ENCODE measurements at regions not wholly inside any gene's neighbourhood (a gene's known extent, or its start where the extent isn't known, plus 50 kb on each side); places are given as distances from the start of the nearest gene placed in this dataset.

DNA sequence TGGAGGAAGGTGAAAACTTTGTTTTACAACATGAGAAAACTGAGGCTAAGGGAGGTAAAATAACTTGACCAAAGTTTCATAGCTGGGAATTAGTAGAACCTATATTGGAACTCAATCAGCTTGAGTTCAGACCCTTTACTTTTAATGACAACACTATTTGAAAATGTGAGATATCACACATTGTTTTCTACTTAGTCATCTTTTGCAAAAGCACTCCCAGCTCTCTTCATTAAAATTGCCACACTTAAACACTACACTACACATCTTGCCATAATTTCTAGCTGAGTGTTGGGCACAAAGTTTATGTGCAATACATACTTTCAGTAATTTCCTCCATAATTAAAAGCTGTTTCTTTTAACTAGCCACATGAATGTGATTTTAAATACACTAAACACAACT lies 230.4 kb upstream of the DCBLD2 start:
- no peak for ATAC-seq

DNA sequence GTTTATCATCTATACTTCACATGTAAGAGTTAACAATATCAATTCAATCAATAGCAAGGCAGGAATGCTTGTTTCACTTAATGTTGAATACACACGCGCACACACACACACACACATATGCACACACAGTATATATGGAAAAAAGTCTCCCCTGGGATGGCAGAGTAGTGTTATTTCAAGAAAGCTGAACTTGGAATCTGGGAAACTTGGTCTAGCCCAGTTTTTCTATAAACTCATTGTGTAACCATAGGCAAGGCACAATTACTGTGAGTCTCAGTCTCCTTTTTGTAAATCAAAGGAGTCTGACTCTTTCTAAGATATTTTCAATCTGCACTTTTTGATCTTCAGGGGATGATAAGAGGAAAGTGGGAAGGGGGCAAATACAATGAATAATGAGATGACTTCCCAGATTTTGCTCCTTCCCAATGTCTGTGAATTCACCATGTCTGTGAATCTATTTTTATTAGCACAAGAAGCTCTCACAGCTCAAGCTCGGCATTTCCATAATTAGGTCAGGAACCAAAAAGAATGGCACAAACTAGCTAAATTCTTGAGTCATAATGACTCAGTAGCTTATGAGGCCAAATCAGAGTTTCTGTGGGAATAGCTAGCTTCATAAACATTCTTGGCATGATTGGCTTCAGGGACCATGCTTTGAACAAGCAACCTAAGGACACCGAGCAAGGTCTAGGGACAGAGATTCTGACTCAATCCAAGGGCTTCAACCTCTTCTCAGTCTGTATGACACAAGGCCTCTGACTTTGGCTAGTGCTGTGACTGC lies 227.4 kb upstream of the DCBLD2 start:
- peak; percentile 86 for ATAC-seq
- no peak for TF ChIP-seq ZNF8 (CRISPR knock-in tag; IDR thresholded peaks at IDR 0.05)
- no peak for TF ChIP-seq ZNF70 (CRISPR knock-in tag; IDR thresholded peaks at IDR 0.05)
- TF ChIP-seq ESRRG (CRISPR knock-in tag; IDR thresholded peaks at IDR 0.05): no peak
- no peak for TF ChIP-seq ZNF565 (CRISPR knock-in tag; conservative IDR thresholded peaks at IDR 0.05; ENCODE audit: low read depth)
- no peak for TF ChIP-seq CSDC2 (CRISPR knock-in tag; IDR thresholded peaks at IDR 0.05)
- no peak for TF ChIP-seq BACH2 (CRISPR knock-in tag; IDR thresholded peaks at IDR 0.05; ENCODE audit: borderline replicate concordance)
- TF ChIP-seq RARB (CRISPR knock-in tag; IDR thresholded peaks at IDR 0.05): no peak
- TF ChIP-seq, protein P1, sequence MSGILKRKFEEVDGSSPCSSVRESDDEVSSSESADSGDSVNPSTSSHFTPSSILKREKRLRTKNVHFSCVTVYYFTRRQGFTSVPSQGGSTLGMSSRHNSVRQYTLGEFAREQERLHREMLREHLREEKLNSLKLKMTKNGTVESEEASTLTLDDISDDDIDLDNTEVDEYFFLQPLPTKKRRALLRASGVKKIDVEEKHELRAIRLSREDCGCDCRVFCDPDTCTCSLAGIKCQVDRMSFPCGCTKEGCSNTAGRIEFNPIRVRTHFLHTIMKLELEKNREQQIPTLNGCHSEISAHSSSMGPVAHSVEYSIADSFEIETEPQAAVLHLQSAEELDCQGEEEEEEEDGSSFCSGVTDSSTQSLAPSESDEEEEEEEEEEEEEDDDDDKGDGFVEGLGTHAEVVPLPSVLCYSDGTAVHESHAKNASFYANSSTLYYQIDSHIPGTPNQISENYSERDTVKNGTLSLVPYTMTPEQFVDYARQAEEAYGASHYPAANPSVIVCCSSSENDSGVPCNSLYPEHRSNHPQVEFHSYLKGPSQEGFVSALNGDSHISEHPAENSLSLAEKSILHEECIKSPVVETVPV (CRISPR knock-in tag; IDR thresholded peaks at IDR 0.05): no peak
- no peak for TF ChIP-seq SNAI2 (CRISPR knock-in tag; IDR thresholded peaks at IDR 0.05)
- TF ChIP-seq, protein P2, sequence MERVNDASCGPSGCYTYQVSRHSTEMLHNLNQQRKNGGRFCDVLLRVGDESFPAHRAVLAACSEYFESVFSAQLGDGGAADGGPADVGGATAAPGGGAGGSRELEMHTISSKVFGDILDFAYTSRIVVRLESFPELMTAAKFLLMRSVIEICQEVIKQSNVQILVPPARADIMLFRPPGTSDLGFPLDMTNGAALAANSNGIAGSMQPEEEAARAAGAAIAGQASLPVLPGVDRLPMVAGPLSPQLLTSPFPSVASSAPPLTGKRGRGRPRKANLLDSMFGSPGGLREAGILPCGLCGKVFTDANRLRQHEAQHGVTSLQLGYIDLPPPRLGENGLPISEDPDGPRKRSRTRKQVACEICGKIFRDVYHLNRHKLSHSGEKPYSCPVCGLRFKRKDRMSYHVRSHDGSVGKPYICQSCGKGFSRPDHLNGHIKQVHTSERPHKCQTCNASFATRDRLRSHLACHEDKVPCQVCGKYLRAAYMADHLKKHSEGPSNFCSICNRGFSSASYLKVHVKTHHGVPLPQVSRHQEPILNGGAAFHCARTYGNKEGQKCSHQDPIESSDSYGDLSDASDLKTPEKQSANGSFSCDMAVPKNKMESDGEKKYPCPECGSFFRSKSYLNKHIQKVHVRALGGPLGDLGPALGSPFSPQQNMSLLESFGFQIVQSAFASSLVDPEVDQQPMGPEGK (CRISPR knock-in tag; IDR thresholded peaks at IDR 0.05; ENCODE audit: borderline replicate concordance): no peak
- no peak for TF ChIP-seq GLIS3 (CRISPR knock-in tag; IDR thresholded peaks at IDR 0.05)
- no peak for TF ChIP-seq PPARA (CRISPR knock-in tag; IDR thresholded peaks at IDR 0.05; ENCODE audit: borderline replicate concordance)
- no peak for TF ChIP-seq TCF4 (CRISPR knock-in tag; IDR thresholded peaks at IDR 0.05; ENCODE audit: borderline replicate concordance)
- TF ChIP-seq, protein P3, sequence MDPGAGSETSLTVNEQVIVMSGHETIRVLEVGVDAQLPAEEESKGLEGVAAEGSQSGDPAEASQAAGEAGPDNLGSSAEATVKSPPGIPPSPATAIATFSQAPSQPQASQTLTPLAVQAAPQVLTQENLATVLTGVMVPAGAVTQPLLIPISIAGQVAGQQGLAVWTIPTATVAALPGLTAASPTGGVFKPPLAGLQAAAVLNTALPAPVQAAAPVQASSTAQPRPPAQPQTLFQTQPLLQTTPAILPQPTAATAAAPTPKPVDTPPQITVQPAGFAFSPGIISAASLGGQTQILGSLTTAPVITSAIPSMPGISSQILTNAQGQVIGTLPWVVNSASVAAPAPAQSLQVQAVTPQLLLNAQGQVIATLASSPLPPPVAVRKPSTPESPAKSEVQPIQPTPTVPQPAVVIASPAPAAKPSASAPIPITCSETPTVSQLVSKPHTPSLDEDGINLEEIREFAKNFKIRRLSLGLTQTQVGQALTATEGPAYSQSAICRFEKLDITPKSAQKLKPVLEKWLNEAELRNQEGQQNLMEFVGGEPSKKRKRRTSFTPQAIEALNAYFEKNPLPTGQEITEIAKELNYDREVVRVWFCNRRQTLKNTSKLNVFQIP (CRISPR knock-in tag; IDR thresholded peaks at IDR 0.05; ENCODE audit: borderline replicate concordance, low read depth): no peak; the same call in 1 of the 2 replicates

More for the DNA sequence above, 230.4 kb upstream of the DCBLD2 start:
- TF ChIP-seq ARNTL (CRISPR knock-in tag; IDR thresholded peaks at IDR 0.05; ENCODE audit: borderline replicate concordance, low read depth): no peak
- TF ChIP-seq, protein P4, sequence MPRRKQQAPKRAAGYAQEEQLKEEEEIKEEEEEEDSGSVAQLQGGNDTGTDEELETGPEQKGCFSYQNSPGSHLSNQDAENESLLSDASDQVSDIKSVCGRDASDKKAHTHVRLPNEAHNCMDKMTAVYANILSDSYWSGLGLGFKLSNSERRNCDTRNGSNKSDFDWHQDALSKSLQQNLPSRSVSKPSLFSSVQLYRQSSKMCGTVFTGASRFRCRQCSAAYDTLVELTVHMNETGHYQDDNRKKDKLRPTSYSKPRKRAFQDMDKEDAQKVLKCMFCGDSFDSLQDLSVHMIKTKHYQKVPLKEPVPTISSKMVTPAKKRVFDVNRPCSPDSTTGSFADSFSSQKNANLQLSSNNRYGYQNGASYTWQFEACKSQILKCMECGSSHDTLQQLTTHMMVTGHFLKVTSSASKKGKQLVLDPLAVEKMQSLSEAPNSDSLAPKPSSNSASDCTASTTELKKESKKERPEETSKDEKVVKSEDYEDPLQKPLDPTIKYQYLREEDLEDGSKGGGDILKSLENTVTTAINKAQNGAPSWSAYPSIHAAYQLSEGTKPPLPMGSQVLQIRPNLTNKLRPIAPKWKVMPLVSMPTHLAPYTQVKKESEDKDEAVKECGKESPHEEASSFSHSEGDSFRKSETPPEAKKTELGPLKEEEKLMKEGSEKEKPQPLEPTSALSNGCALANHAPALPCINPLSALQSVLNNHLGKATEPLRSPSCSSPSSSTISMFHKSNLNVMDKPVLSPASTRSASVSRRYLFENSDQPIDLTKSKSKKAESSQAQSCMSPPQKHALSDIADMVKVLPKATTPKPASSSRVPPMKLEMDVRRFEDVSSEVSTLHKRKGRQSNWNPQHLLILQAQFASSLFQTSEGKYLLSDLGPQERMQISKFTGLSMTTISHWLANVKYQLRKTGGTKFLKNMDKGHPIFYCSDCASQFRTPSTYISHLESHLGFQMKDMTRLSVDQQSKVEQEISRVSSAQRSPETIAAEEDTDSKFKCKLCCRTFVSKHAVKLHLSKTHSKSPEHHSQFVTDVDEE (CRISPR knock-in tag; IDR thresholded peaks at IDR 0.05): no peak
- no peak for TF ChIP-seq GLIS3 (CRISPR knock-in tag; IDR thresholded peaks at IDR 0.05)
- no peak for TF ChIP-seq TCF4 (CRISPR knock-in tag; IDR thresholded peaks at IDR 0.05; ENCODE audit: borderline replicate concordance)
- TF ChIP-seq, protein P3 (CRISPR knock-in tag; IDR thresholded peaks at IDR 0.05; ENCODE audit: borderline replicate concordance, low read depth): no peak
- TF ChIP-seq ZNF565 (CRISPR knock-in tag; conservative IDR thresholded peaks at IDR 0.05; ENCODE audit: low read depth): no peak
- TF ChIP-seq CSDC2 (CRISPR knock-in tag; IDR thresholded peaks at IDR 0.05): no peak
- TF ChIP-seq, protein P5, sequence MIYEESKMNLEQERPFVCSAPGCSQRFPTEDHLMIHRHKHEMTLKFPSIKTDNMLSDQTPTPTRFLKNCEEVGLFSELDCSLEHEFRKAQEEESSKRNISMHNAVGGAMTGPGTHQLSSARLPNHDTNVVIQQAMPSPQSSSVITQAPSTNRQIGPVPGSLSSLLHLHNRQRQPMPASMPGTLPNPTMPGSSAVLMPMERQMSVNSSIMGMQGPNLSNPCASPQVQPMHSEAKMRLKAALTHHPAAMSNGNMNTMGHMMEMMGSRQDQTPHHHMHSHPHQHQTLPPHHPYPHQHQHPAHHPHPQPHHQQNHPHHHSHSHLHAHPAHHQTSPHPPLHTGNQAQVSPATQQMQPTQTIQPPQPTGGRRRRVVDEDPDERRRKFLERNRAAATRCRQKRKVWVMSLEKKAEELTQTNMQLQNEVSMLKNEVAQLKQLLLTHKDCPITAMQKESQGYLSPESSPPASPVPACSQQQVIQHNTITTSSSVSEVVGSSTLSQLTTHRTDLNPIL (CRISPR knock-in tag; IDR thresholded peaks at IDR 0.05; ENCODE audit: low read depth): no peak
- no peak for TF ChIP-seq ESRRG (CRISPR knock-in tag; IDR thresholded peaks at IDR 0.05)
- no peak for TF ChIP-seq ZFP3 (CRISPR knock-in tag; IDR thresholded peaks at IDR 0.05)
- no peak for TF ChIP-seq ZC3H10 (CRISPR knock-in tag; IDR thresholded peaks at IDR 0.05)
- no peak for TF ChIP-seq ZNF70 (CRISPR knock-in tag; IDR thresholded peaks at IDR 0.05)
- no peak for TF ChIP-seq OSR1 (CRISPR knock-in tag; IDR thresholded peaks at IDR 0.05)
- TF ChIP-seq, protein P1 (CRISPR knock-in tag; IDR thresholded peaks at IDR 0.05): no peak
- TF ChIP-seq BACH2 (CRISPR knock-in tag; IDR thresholded peaks at IDR 0.05; ENCODE audit: borderline replicate concordance): no peak

Measured in SK-N-SH treated with all-trans-retinoic acid at 6 μM for 48 hours (cell line).